ENCODE measurements at regions not wholly inside any gene's neighbourhood (a gene's known extent, or its start where the extent isn't known, plus 50 kb on each side); places are given as distances from the start of the nearest gene placed in this dataset.

DNA sequence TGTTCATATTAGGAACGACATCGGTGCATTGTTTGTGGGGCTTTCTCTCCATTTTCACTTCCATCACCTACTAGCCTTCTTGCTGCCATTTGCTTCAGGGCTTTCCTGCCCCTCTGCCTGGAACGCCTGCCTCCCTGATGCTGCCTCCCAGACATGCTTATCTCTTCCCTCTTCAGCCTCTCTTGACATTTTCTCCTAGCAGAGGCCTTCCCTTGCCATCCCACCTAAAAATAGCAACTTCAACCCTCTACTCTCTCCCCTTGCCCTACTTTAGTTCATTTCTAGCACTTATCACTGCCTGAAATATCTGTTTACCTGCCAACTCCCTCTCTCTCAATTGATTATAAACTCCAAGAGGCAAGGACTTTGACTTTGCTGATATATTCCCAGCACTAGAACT lies 210.3 kb downstream of the SP3 start:
- no peak for TF ChIP-seq CTCF (conservative IDR thresholded peaks at IDR 0.05; ENCODE audit: low read length)
- no peak for DNase-seq (ENCODE audit: low read depth)
- no peak overlapping the region for H3K4me3 ChIP-seq (ENCODE audit: low read length)

DNA sequence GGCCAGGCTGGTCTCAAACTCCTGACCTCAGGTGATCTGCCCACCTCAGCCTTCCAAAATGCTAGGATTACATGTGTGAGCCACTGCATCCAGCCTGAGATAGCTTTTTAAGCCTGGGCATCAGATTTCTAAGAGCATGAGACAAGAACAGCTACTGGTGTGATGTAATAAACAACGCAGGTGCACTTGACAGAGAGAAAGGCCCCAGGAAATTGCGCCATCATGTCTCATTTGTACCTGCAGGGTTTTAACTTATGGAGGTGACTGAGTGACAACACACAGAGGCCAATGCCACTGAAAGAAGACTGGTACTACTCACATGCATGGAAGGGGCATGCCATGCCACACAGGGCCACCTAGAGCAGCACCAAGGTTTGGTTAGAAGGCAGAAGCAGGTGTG lies 209.4 kb downstream of the SP3 start:
- no peak for TF ChIP-seq CTCF (conservative IDR thresholded peaks at IDR 0.05; ENCODE audit: low read length)
- DNase-seq (ENCODE audit: low read depth): no peak
- H3K4me3 ChIP-seq (ENCODE audit: low read length): no peak overlapping the region

- no peak overlapping the region for H3K4me3 ChIP-seq (ENCODE audit: low read length)
- no peak for DNase-seq (ENCODE audit: low read depth)
- TF ChIP-seq CTCF (conservative IDR thresholded peaks at IDR 0.05; ENCODE audit: low read length): no peak
Observed at GRCh38 chr2:173759959-173760358, 205.2 kb downstream of the SP3 start.

- no peak for TF ChIP-seq CTCF (conservative IDR thresholded peaks at IDR 0.05; ENCODE audit: low read length)
- peak; percentile 18 for DNase-seq (ENCODE audit: low read depth)
- no peak overlapping the region for H3K4me3 ChIP-seq (ENCODE audit: low read length)
Observed at GRCh38 chr2:173760553-173760952, 204.6 kb downstream of the SP3 start.

GRCh38 chr2:173761603-173762119 lies 203.5 kb downstream of the SP3 start:
- no peak for TF ChIP-seq CTCF (conservative IDR thresholded peaks at IDR 0.05; ENCODE audit: low read length)

DNA sequence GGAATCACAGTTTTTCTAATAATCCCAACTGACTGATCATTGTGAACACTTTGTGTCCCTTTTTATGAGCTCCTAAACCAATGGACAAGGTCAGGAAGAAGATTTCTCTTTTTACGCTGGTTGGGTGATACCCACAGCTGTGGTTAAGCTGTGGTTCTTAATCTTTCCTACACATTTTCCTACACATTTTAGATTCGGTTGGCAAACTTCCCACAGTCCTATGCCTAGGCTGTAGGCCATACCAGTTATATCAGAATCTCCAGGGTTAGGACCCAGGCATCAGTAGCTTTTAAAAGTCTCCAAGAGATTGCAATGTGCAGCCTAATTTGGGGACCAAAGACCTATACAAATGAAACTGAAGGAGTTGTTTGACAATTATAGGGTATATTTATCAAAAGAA lies 203.0 kb downstream of the SP3 start:
- DNase-seq (ENCODE audit: low read depth): no peak
- TF ChIP-seq CTCF (conservative IDR thresholded peaks at IDR 0.05; ENCODE audit: low read length): no peak
- no peak overlapping the region for H3K4me3 ChIP-seq (ENCODE audit: low read length)

More at GRCh38 chr2:173761603-173762119, 203.5 kb downstream of the SP3 start:
- no peak overlapping the region for H3K4me3 ChIP-seq (ENCODE audit: low read length)
- no peak for DNase-seq (ENCODE audit: low read depth)

DNA sequence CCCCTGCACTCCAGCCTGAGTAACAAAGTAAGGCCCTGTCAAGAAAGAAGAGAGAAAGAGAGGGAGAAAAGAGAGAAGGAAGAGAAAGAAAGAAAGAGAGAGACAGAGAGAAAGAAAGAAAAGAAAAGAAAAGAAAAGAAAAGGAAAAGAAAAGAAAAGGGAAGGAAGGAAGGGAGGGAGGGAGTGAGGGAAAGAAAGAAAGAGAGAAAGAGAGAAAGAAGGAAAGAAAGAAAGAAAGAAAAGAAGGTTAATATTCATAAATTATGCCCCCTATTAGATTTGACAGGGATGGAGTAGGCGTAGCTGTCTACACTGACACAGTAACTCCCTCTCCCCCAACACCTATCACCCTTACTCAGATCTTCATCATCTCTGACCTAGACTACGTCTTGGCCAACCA lies 202.3 kb downstream of the SP3 start:
- no peak for DNase-seq (ENCODE audit: low read depth)
- no peak for TF ChIP-seq CTCF (conservative IDR thresholded peaks at IDR 0.05; ENCODE audit: low read length)
- no peak overlapping the region for H3K4me3 ChIP-seq (ENCODE audit: low read length)
